IPS-18a (cell line): ENCODE measurements at regions not wholly inside any gene's neighbourhood (a gene's known extent, or its start where the extent isn't known, plus 50 kb on each side); places are given as distances from the start of the nearest gene placed in this dataset.

Source experiments
- H3K27ac ChIP-seq: one replicate; pipeline ENCODE4 v1.5.1; 2013; ENCODE audit warnings: low read length
- H3K27me3 ChIP-seq: one replicate; pipeline ENCODE4 v1.6.1; 2013; ENCODE audit warnings: mild to moderate bottlenecking, low read length; ENCODE audit not compliant: control insufficient read depth, insufficient read depth
- H3K36me3 ChIP-seq: one replicate; pipeline ENCODE4 v1.6.1; 2013; ENCODE audit warnings: low read depth, low read length; ENCODE audit not compliant: control insufficient read depth
- H3K4me1 ChIP-seq: one replicate; pipeline ENCODE4 v1.6.1; 2013; ENCODE audit warnings: low read depth, low read length; ENCODE audit not compliant: control insufficient read depth
- H3K4me3 ChIP-seq: one replicate; pipeline ENCODE4 v1.5.1; 2013; ENCODE audit warnings: low read length
- H3K9ac ChIP-seq: one replicate; pipeline ENCODE4 v1.6.1; 2013; ENCODE audit warnings: mild to moderate bottlenecking, low read length, moderate library complexity
- H3K9me3 ChIP-seq: one replicate; pipeline ENCODE4 v1.6.1; 2013; ENCODE audit warnings: low read depth, low read length; ENCODE audit not compliant: control insufficient read depth

DNA sequence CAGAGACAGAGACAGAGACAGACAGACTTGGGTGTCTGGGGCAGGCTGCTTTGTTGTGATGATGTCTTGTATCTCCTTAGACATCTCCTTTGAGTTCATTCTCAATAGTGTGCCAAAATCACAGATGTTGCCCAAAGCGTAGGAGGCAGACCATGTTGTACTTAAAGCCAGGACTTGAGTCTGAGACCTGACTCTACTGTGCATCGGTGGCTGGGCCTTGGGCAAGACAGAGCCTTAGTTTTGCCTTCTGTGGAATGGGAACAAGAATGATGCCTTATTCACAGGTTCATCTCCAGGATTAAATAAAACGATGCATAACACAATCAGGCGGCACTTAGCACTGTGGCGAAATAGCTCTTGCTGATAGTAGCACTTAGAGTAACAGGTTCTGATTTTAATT is 230.3 kb downstream of the AACS start:
- no peaks in the 10 kb centered on the region for H3K27me3 ChIP-seq
- no peaks in the 10 kb centered on the region for H3K4me1 ChIP-seq
- no peaks in the 10 kb centered on the region for H3K9me3 ChIP-seq
- no peaks in the 10 kb centered on the region for H3K36me3 ChIP-seq
- H3K4me3 ChIP-seq: no peak overlapping the region
- no peak overlapping the region for H3K27ac ChIP-seq
- H3K9ac ChIP-seq: no peak overlapping the region

DNA sequence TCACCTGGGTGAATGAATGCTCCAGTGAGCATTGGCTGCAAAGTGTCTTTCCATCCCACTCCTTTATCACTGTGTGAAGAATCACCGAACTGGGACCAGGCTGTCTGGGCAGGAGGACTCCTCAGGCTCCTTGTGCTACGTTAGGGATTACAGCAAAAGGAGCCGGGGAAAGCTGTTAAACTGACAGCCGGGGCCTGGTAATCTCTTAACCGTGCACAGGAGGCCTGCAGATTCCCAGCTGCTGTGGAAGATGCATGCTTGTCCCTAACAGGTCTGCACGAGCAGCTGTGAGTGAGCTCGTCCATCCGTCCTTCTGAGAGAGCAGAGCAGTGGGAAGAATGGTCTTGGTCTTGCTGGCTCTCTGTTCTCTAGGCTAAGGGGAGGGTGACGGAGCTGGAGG is 231.5 kb downstream of the AACS start:
- H3K36me3 ChIP-seq: no peaks in the 10 kb centered on the region
- no peaks in the 10 kb centered on the region for H3K27me3 ChIP-seq
- H3K4me1 ChIP-seq: no peaks in the 10 kb centered on the region
- H3K9me3 ChIP-seq: no peaks in the 10 kb centered on the region
- H3K9ac ChIP-seq: no peak overlapping the region
- no peak overlapping the region for H3K27ac ChIP-seq
- H3K4me3 ChIP-seq: no peak overlapping the region

DNA sequence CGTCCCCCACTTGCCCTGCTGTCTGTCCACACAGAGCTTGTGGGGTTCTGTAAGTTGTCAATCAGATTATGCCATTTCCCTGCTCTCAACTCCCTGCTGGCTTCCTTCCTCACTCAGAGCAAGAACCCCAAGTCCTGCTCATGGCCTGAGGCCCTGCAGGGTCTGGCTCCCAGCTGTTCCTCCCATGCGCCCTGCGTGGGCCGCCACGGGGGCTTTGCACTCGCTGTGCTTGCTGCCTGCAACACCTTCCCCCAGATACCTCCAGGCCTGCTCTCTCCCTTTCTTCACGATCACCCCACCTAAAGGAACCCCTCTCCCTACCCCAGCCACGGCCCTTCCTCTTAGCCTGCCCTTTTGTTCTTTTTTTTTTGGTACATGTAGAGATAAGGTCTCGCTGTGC is 234.6 kb downstream of the AACS start:
- no peak overlapping the region for H3K9ac ChIP-seq
- H3K27me3 ChIP-seq: no peaks in the 10 kb centered on the region
- H3K9me3 ChIP-seq: no peaks in the 10 kb centered on the region
- H3K4me3 ChIP-seq: no peak overlapping the region
- H3K36me3 ChIP-seq: no peaks in the 10 kb centered on the region
- no peak overlapping the region for H3K27ac ChIP-seq
- no peaks in the 10 kb centered on the region for H3K4me1 ChIP-seq

DNA sequence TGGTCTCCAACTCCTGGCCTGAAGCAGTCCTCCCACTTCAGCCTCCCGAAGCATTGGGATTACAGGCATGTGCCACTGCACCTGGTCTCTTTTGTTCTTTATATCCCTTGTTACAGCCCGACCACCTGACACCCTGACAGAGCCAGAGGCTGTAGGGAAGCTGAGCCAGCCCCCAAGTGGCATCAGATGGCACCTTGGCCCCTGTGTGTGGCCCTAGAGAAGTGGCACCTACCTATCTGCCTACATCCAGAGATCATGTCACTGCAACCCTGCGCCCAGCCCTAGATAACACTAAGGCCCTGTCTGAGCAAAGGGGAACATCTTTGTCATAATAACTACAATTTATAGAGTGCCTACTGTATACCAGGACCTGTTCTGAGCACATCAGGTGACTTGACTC is 235.0 kb downstream of the AACS start:
- Histone ChIP-seq H3K4me3 (no peak overlapping the region), H3K36me3 (no peaks in the 10 kb centered on the region), H3K9ac (no peak overlapping the region), H3K9me3 (no peaks in the 10 kb centered on the region), H3K27me3 (no peaks in the 10 kb centered on the region), H3K27ac (no peak overlapping the region), H3K4me1 (no peaks in the 10 kb centered on the region)

DNA sequence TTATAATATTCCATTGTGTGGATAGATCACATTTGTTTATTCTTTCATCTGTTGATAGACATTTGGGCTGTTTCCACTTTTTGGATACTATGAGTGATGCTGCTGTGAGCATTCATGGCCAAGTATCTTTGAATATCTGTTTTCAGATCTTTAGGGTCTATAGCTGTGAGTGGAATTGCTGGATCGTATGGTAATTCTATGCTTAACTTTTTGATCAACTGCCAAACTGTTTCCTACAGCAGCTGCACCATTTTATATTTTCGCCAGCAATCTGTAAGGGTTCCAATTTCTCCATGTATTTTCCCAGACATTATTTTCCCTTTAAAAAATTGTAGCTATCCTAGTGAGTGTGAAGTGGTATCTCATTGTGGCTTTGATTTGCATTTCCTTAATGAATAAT is 238.1 kb downstream of the AACS start:
- Histone ChIP-seq H3K27ac (no peak overlapping the region), H3K9me3 (no peaks in the 10 kb centered on the region), H3K27me3 (no peaks in the 10 kb centered on the region), H3K4me3 (no peak overlapping the region), H3K4me1 (no peaks in the 10 kb centered on the region), H3K9ac (no peak overlapping the region), H3K36me3 (no peaks in the 10 kb centered on the region)

DNA sequence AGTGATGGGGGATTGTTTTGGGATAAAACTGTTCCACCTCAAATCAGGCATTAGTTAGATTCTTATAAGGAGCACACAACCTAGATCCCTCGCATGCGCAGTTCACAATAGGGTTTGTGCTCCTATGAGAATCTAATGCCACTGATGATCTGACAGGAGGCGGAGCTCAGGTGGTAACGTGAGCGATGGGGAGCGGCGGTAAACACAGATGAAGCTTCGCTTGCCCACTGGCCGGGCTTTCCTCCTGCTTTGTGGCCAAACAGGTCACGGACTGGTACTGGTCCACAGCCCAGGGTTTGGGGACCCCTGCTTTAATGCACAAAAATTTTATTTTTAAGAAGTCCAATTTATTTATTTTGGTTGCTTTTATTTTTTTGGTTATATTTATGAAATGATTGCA is 238.8 kb downstream of the AACS start:
- H3K9me3 ChIP-seq: no peaks in the 10 kb centered on the region
- no peak overlapping the region for H3K27ac ChIP-seq
- H3K9ac ChIP-seq: no peak overlapping the region
- no peaks in the 10 kb centered on the region for H3K36me3 ChIP-seq
- no peak overlapping the region for H3K4me3 ChIP-seq
- no peaks in the 10 kb centered on the region for H3K4me1 ChIP-seq
- H3K27me3 ChIP-seq: no peaks in the 10 kb centered on the region

DNA sequence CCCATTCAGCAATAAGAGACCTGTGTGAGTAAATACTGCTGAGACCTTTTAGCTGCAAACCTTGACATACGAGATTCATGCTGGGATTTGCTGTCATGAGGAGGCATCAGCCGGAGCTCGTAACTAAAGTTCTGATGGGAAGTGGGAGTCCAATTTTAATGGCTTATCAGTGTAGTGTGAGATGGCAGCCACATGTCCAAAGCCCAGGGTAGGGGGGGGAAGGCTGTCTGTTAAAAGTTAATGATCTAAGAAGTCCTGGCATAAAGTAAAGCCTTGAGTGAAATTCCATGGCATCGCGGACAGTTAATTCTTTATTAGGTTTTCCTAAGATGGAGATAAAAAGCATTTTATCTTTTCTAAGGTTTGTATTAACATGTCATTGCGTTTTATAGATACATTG is 240.0 kb downstream of the AACS start:
- H3K4me3 ChIP-seq: no peak overlapping the region
- no peaks in the 10 kb centered on the region for H3K27me3 ChIP-seq
- no peaks in the 10 kb centered on the region for H3K4me1 ChIP-seq
- H3K27ac ChIP-seq: no peak overlapping the region
- H3K9ac ChIP-seq: no peak overlapping the region
- H3K36me3 ChIP-seq: no peaks in the 10 kb centered on the region
- no peaks in the 10 kb centered on the region for H3K9me3 ChIP-seq

DNA sequence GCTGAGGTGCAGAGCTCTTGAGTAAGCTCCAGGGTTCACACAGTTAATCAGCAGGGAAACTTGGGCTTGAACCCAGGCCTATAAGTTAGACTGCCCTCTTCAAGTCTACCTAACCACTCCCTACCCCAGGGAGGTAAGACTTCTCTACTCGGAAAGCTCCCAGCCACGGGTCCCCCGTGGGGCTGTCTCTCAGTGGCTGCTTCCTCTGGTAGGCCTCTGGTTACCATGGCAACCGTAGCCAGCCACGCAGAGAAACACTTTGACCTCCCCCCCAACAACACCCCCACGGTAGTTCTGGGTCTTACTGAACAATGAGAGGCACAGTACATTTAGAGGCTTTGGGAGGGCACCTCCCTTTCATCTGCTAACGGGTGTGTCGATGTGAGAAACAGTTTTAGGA is 245.2 kb downstream of the AACS start:
- no peaks in the 10 kb centered on the region for H3K27me3 ChIP-seq
- H3K9me3 ChIP-seq: no peaks in the 10 kb centered on the region
- H3K4me3 ChIP-seq: no peak overlapping the region
- H3K9ac ChIP-seq: no peak overlapping the region
- H3K36me3 ChIP-seq: no peaks in the 10 kb centered on the region
- H3K4me1 ChIP-seq: peaks cover 14% of the 10 kb centered on the region
- H3K27ac ChIP-seq: no peak overlapping the region

DNA sequence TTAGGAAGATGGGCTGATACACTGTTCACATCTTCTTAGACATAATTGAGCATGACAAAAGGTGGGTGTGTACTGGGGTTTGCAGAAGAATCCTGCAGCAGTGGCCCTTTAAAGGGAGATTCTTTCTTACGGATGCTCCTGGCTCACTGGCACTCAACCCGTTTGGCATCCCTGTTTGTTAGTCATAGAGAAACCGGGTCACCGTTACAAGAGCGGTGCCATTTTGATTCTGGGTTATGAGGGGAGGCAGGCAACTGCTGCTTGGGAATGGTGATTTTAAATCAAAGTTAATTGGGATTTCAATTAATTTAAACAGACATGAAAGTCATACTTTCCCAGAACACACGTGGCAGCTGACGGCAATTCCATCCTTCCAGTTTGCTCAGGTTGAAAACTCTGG is 245.8 kb downstream of the AACS start:
- Histone ChIP-seq H3K9me3 (no peaks in the 10 kb centered on the region), H3K27me3 (no peaks in the 10 kb centered on the region), H3K4me3 (no peak overlapping the region), H3K9ac (no peak overlapping the region), H3K36me3 (no peaks in the 10 kb centered on the region), H3K4me1 (peaks cover 14% of the 10 kb centered on the region), H3K27ac (no peak overlapping the region)

DNA sequence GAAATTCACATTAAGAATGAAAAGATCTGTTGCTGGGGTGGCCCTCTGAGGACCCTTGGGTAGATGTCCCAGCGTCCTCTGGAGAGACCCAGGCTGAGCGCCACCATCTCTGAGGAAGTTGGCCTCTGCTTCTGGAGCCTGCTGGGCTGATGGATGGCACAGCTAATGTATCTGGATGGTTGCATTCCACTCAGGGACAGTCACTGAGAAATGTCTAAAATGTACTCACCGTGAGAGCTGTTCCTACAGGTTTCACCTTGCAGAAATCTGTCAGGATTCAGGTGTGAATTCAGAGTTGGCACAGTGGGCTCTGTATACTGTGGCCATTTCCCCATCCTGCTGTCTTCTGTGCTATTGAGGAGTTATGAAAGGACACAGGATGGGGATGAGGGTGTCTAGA is 247.2 kb downstream of the AACS start:
- no peaks in the 10 kb centered on the region for H3K36me3 ChIP-seq
- no peak overlapping the region for H3K9ac ChIP-seq
- H3K27me3 ChIP-seq: no peaks in the 10 kb centered on the region
- peaks cover 14% of the 10 kb centered on the region for H3K4me1 ChIP-seq
- H3K9me3 ChIP-seq: no peaks in the 10 kb centered on the region
- no peak overlapping the region for H3K4me3 ChIP-seq
- no peak overlapping the region for H3K27ac ChIP-seq

DNA sequence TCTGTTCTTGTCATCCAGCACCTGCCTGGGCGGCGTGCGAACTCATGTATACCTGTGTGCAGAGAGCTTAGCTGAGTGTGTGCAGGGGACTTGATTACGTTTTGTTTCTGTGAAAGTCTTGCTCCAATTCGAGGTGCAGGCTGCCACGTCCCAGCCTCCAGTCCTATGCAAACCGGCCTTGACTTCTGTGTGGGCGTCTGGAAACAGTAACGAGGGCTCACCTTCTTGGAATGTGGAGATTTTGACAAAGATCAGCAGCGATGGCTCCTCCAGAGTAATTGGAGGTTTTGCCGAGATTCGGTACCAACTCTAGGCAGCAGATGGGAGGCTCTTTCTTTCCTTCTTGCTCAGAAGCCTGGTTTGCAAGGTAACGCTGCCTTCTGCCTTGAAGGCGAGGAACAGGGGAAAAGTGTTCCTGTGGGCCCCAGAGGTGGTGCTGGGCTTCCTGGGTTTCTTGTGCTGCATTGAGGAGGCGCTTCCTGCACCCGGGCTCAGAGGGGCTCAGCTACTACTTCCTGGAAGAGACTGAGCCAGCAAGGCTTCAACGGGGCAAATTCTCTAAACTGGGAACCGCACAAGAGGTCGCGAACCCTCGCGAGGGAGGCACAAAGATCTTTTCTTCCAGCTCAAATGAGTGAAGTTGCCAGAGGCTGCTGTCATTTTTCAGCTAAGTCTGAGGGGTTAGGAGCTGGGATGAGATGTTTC is 249.0 kb downstream of the AACS start:
- Histone ChIP-seq H3K27ac (no peak overlapping the region), H3K9me3 (no peaks in the 10 kb centered on the region), H3K4me3 (no peak overlapping the region), H3K9ac (no peak overlapping the region), H3K36me3 (no peaks in the 10 kb centered on the region), H3K27me3 (no peaks in the 10 kb centered on the region), H3K4me1 (peaks cover 14% of the 10 kb centered on the region)

DNA sequence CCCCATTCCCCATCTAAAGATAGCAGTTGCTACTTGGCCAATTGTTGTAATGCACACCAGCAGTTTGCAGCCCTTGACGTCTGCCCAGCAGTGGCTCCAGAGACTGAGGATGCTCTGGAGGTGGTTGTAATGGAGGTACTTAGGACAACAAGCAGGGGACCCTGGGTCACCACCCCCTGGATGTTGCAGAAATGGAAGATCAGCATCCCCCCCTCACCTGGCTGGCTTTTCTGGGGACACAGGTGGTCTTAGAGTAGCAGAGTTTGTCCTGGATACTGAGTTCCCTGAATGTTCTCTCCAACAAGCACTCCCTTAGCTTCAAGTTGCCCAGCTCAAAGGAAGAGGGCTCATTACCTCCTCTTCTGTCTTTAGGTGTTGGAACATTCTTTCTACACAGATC is 250.5 kb downstream of the AACS start:
- no peaks in the 10 kb centered on the region for H3K27me3 ChIP-seq
- no peaks in the 10 kb centered on the region for H3K9me3 ChIP-seq
- no peak overlapping the region for H3K4me3 ChIP-seq
- H3K4me1 ChIP-seq: peaks cover 14% of the 10 kb centered on the region
- H3K36me3 ChIP-seq: no peaks in the 10 kb centered on the region
- H3K27ac ChIP-seq: no peak overlapping the region
- no peak overlapping the region for H3K9ac ChIP-seq
